ENCODE measurements at regions not wholly inside any gene's neighbourhood (a gene's known extent, or its start where the extent isn't known, plus 50 kb on each side); places are given as distances from the start of the nearest gene placed in this dataset.

DNA sequence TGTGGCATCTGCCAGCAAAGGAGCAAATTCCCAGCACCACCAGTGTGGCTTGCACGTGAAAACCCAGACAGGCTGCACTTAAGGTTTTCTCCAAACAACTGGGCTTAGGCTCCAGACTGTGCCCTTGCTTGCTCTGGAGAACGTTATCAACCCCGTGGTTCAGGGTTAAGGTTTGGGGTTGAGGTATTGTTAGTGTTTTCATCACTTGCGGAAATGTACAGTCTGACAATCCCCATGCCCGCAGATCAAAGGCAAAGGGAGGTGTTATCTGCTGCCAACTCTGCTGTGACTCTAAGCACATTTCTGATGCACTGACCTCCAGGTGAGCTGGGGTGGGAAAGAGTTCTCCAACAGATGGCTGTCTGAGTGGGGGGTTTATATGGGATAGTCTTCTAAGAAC lies 253.5 kb upstream of the NT5C1B start:
- no peak for DNase-seq
- in situ Hi-C loops (cut with HindIII; ENCODE audit: low pct_ligation_motif_present, low pct_unique_long_range_greater_than_20kb, low sequenced_read_pairs), result no loop called here

DNA sequence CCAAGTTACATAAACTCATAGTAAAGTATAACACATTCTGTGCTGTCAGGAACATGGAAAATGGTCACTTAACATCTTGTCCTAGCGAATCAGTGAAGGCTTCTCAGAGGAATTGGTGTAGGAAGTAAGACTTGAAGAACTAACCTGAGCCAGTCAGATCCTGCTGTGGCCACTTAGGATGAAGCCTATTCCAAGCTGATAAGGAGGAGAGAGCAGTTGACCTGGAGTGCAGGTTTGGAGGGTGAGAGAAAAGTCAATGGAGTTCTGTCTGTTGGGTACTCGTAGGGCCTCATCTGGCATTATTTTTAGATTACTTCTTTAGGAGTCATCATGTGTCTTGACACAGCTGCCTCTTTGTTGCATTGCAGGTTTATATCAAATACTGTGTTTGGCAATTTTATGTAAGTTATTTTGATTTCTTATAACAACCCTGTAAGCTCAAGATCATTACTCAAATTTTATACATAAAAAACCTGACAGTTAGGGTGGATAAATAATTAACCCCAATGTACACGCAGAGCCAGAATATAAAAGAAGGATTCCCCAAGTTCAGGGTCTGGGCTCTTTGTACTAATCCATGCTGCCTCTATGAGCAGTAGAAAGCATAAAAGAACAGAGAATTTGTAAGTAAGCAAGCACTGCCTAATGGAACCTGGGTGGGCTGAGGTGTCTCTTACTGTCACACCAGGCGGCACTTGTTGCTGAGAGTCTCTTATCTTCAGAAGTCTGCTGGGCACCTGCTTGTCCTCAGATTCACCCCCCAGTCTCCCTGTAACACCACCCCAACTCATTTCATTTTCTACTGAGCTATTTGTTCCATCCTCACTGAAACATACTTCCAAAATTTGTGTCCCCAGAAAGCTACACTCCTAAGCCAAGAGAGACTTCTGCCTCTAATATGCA lies 252.1 kb upstream of the NT5C1B start:
- no peak for DNase-seq
- in situ Hi-C loops (cut with HindIII; ENCODE audit: low pct_ligation_motif_present, low pct_unique_long_range_greater_than_20kb, low sequenced_read_pairs), result no loop called here

DNA sequence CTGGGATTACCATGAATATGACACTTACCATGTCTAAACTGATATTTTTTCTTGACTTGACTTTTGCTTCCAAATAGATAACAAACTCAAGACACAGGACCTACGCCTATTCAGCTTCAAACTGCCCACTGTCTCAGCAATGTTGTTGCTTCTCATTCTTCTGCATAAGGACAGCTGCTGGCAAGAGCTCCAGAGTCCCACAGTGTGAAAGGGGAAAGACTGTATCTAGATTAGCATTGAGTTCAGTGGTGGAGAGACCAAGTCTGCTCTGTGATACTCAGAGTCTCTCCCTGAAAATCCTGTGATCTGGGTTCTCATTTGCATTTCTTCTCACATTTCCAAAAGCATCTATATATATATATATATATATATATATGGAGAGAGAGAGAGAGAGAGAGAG lies 247.9 kb upstream of the NT5C1B start:
- in situ Hi-C loops (cut with HindIII; ENCODE audit: low pct_ligation_motif_present, low pct_unique_long_range_greater_than_20kb, low sequenced_read_pairs), result no loop called here
- DNase-seq, result no peak

DNA sequence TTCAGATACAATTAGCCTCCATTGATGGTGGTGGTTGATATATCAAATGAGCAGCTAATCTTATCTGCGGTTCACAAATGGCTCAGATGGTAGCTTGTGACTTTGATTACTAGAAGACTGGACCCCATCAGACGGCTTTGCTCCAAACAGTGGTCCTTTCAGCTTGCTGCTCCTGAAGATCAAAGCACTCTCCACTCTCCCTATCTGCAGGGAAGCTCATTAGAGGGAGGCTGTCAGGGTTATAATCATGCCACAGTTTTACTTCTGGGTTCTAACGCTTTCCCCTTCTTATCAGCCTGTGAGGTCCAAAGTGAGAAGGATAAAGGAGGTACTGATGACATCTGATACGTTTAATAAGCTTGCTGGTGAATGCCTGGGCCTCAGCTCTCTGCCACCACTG lies 247.1 kb upstream of the NT5C1B start:
- in situ Hi-C loops (cut with HindIII; ENCODE audit: low pct_ligation_motif_present, low pct_unique_long_range_greater_than_20kb, low sequenced_read_pairs), result no loop called here
- DNase-seq, result no peak

DNA sequence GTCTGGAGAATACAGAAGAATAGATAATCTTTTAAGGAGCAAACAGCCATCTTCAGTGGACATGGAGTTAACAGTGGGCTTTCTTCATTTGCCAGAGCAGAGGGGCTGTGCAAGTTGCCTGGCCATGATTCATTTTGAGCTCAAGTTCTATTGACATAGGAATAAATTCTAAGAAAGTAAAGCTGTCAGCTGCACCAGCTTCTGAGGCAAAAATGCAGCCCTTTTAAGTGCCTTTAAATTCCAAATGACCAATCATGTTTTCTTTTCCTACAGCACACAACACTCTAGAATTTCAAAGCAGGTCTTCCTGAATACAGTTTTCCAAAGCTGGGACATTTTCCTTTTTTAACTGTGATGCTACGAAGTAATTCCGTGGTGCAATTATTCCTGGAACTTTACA lies 246.4 kb upstream of the NT5C1B start:
- in situ Hi-C loops (cut with HindIII; ENCODE audit: low pct_ligation_motif_present, low pct_unique_long_range_greater_than_20kb, low sequenced_read_pairs), result no loop called here

DNA sequence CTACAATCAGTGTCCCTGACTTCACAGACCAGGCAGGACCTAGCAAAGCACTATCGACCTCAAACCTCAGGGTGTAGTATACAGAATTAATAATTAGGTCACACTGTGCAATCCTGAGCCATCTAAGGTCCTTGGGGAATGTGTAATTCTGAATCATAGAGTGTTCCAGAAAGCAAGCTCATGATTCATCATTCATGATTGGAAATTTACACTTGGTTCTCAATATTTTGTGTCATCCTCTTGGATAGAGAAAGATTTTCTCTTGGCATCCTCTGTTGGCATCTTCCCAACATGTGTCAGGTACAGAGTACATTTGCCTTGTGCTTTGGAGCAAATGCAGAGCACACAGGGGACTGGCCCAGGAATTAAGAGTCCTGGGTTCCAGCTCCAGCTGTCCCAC lies 245.0 kb upstream of the NT5C1B start:
- peak; percentile 45 for DNase-seq
- in situ Hi-C loops (cut with HindIII; ENCODE audit: low pct_ligation_motif_present, low pct_unique_long_range_greater_than_20kb, low sequenced_read_pairs), result no loop called here

More for the DNA sequence above, 246.4 kb upstream of the NT5C1B start:
- no peak for DNase-seq

DNA sequence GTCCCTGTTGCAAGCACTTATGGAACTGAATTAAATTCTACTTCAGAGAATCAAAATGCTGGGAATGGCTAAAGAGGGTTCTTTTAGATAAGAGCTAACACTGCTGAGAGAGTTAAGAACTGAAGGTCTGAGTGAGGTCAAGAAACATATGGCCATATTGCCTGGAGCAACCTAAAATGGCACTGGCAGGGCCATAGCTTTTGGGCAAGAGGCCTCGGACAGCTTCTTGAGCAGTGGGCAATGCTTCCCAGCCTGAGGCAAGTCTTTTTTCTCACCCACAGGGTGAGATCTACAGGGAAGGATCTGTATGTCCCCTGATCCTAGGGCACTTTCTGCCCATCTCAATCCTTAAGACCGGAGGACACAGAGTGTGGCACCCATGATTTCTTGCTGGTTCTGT lies 244.6 kb upstream of the NT5C1B start:
- DNase-seq, result no peak
- in situ Hi-C loops (cut with HindIII; ENCODE audit: low pct_ligation_motif_present, low pct_unique_long_range_greater_than_20kb, low sequenced_read_pairs), result no loop called here

DNA sequence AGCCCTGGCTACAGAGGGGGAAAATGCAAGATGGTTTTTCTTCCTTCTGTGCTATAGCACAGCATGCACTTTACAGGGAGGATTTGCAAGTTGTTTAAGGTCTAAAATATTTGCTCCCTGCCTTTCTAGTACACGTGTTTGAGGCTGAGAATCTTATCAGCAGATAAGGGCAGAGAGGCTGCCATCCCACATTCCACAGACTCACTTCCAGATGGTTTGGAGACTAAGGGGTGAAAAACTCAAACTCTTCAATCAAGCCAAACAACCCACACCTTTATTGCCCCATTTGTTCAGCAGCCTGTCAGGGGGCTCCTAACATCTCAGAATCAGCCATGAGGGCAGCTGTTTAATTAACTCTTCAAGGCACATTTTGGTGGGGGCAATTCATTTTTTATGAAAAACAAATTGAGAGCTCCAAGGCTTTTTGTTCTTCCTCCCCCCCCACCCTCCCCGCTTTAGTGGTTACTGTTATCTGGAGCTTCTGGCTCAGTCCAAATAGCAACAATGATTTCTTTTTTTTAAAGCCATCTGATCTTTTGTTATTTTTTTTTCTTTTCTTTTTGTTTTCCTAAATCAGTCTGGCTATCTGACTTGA lies 242.6 kb upstream of the NT5C1B start:
- in situ Hi-C loops (cut with HindIII; ENCODE audit: low pct_ligation_motif_present, low pct_unique_long_range_greater_than_20kb, low sequenced_read_pairs), result no loop called here
- DNase-seq, result no peak

DNA sequence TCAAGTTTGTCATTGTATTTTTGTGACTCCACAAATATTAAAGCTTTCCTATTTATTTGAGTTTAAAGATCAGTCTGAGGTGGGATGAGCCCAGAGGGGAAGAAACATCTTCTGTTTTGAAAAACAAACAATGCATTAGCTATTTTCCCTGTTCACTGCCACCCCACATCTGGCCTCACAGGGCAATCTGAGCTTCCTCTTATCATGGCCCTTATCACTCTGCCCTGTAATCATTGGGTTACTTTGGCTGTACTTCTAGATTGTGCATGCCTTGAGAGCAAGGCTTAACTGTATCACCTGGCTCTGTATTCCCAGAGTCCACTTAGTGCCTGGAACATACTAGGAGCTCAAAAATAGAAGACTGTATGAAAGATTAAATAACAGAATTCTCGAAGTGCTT lies 241.6 kb upstream of the NT5C1B start:
- DNase-seq, result no peak

DNA sequence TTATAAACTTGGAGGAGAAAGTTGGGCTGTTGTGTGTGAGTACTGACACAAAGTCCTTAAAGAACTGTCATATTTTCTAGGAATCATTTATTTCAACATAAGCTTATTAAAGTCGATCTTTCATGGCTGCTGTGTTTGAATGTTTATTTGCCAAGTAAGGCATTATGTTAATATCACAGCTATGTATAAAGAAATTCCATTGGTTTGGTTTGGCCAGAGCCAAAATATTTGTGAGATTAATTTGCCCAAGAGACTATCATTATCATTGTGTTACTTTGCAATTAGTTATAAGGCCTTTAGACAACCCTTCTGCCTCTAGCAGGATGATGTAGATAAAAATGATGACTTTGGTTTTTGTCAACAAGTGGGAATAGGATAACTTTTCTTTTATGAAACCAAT lies 240.6 kb upstream of the NT5C1B start:
- no peak for DNase-seq
- in situ Hi-C loops (cut with HindIII; ENCODE audit: low pct_ligation_motif_present, low pct_unique_long_range_greater_than_20kb, low sequenced_read_pairs), result no loop called here

More for the DNA sequence above, 241.6 kb upstream of the NT5C1B start:
- in situ Hi-C loops (cut with HindIII; ENCODE audit: low pct_ligation_motif_present, low pct_unique_long_range_greater_than_20kb, low sequenced_read_pairs), result no loop called here

DNA sequence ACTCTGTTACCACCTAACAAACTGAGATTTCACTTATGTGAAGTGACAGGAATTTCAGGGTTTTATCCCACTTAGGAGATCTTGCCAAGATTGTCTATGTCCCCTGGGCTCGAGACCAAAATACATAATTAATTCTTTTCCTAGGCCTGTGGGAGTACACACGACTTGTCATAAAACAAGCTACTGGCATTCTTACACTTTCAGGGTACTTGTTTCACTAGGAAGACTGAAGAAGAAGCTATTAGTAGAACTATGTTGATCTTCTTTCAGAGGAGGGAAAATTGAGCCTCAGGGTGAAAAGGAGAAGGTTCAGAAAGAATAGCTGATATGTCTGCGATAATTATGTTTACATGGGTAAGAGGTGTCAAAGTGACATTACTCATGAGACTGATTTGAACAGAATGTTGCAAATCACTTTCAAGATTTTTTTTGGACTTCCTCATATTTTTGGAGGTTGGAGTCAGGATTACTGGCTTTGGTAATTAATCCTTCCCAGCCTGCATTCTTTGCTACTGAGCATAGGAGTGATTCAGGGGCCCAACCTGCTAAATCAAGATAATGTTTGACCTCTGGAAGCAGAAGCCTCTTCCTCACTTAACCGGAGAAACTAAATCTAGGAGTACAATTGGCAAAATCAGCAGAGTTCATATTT lies 240.0 kb upstream of the NT5C1B start:
- peak; percentile 10 for DNase-seq
- in situ Hi-C loops (cut with HindIII; ENCODE audit: low pct_ligation_motif_present, low pct_unique_long_range_greater_than_20kb, low sequenced_read_pairs), result no loop called here

DNA sequence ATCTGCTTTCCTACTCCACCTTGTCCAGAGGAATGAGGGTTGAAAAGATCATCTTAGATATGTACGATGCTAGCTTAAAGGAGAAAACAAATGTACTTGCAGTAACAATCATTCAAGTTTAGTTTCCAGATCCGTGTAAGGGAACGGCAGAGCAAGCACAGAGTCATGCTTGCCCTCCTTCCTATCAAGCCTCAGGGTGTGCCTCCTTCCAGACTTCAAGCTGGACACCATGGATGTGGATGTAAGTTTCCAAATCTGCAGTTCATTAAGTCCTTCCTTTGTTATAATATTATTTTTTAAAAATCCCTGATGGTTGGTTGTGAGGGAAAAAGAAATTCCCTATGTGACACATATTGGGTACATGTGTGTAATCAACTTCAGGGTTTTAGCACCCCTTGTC lies 238.9 kb upstream of the NT5C1B start:
- in situ Hi-C loops (cut with HindIII; ENCODE audit: low pct_ligation_motif_present, low pct_unique_long_range_greater_than_20kb, low sequenced_read_pairs), result no loop called here
- DNase-seq, result no peak

DNA sequence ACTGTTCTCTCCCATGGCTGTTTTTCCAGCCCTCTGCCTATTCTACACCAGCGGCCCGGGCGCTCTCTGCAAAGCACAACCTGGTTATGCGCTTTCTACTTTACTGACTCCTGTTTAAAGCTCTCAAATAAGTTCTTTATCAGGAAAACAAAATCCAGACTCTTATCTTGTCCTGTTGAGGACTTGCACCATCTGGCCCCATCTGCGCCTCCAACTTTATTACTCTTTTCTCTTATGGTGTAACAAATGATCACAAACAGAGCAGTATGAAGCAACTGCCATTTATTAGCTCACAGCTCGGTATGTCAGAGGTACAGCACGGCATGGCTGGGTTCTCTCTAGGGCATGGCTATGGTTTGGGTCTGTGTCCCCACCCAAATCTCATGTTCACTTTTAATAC lies 236.5 kb upstream of the NT5C1B start:
- in situ Hi-C loops (cut with HindIII; ENCODE audit: low pct_ligation_motif_present, low pct_unique_long_range_greater_than_20kb, low sequenced_read_pairs), result no loop called here
- DNase-seq, result no peak

DNA sequence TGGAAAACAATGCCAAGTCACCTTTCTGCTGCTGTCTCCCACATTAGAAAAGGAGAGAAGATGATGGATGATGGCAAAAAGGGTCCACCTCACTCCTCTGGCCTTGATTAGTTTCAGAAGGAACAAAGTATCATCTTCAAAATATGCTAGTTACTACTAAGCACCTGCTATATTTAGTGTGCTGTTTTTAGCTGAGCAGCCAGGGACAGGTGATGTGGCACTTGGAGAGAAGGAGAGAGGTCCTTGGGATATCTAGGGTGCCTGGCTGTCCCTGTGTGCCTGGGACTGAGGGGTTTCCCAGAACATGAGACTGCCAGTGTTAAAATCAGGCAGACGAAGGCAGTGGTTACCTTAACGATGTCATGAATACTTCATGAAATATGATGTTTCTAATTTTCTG lies 235.5 kb upstream of the NT5C1B start:
- in situ Hi-C loops (cut with HindIII; ENCODE audit: low pct_ligation_motif_present, low pct_unique_long_range_greater_than_20kb, low sequenced_read_pairs), result no loop called here

DNA sequence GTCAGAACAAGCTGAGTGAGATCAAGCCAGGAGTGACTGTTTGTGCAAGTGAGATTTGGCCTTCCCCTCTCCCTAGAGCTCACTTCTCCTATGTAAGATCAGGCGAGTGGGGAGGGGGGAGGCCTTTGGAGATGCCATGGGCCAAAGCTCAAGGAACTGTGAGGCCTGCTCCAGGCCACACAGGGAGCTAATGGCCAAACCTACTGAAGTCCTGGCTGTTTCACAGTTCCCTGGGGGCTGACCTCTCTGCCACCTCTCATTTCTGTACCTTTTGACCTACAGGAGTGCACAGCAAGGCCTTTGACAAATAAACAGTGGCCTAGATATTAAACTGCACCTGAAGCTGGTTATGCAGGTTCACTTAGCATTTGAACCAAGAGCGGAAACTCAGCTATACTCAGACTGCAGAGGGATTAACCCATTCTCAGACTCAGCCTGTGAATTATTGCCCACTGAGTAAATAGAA lies 235.0 kb upstream of the NT5C1B start:
- no peak for DNase-seq
- in situ Hi-C loops (cut with HindIII; ENCODE audit: low pct_ligation_motif_present, low pct_unique_long_range_greater_than_20kb, low sequenced_read_pairs), result no loop called here

More for the DNA sequence above, 235.5 kb upstream of the NT5C1B start:
- DNase-seq, result no peak

DNA sequence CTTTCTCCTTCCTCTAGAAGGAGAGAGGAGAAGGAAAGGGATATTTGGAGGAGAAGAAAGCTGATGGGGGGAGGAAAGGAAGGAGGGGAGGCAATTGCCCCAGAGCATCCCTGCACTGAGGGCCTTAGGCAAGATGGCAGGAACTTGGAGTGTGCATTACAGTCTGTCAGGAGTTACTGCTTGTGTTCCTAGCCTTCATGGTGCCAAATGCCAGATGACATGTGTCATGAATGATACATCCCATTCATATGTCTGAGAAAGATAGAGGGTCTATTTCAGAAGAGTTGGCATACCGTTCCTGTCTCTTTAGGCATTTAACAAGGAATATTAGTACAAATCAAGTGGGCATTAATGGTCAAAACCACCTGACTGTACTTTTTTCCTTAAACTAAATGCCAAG lies 232.1 kb upstream of the NT5C1B start:
- in situ Hi-C loops (cut with HindIII; ENCODE audit: low pct_ligation_motif_present, low pct_unique_long_range_greater_than_20kb, low sequenced_read_pairs), result no loop called here
- no peak for DNase-seq

DNA sequence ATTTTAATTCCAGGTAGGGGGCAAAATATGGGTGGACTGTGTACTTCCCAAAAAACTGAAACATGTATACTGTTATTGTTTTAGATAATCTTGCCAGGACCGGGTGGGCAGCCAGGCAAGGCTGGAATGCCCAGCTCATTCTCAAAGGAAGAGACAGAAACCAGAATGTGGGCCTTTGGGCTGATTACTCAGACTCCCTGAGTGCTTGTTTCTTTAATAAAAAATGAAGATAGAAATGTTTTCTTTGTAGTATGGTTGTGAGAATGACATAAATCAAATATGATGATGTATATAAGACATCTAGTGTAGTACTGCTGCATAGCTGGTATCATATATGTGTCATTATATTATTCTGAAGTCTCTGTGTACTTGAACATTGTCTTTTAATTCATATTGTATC lies 231.6 kb upstream of the NT5C1B start:
- in situ Hi-C loops (cut with HindIII; ENCODE audit: low pct_ligation_motif_present, low pct_unique_long_range_greater_than_20kb, low sequenced_read_pairs), result no loop called here
- DNase-seq, result no peak

DNA sequence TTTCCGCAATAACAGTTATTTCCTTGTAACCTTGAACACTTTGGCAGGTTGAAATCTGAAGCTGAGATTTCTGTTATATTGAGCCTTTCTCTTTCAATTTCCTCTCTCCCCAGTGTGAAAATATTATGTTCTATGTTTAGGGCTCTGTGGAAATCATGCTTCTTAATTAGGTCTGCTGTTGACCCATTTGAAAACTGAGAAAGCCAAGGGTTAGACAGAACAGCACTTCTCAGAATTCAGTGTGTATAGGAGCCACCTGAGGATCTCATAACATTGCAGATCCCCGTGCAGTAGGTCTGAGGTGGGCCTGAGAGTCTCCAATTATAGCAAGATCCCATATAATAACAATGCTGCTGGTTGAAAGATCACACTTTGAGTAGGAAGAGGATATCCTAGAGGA lies 230.2 kb upstream of the NT5C1B start:
- DNase-seq, result no peak
- in situ Hi-C loops (cut with HindIII; ENCODE audit: low pct_ligation_motif_present, low pct_unique_long_range_greater_than_20kb, low sequenced_read_pairs), result no loop called here

DNA sequence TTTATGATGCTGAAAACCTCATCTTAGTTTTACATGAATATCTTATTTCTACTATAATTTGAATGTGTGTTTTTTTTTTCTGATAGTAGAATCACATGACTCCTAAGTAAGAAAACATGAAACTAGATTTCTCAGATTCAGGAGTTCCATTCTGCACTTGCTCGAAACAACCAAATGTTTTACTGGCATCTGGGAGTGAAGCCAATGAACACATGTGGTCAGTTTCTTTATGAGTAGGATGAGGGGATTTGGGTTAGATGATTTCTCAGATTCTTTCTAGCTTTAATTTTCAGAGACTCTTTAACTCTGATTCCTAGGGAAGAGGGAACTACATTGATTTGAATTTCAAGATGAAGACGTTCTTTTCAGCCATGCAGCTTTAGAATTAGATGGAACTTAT lies 225.0 kb upstream of the NT5C1B start:
- in situ Hi-C loops (cut with HindIII; ENCODE audit: low pct_ligation_motif_present, low pct_unique_long_range_greater_than_20kb, low sequenced_read_pairs), result no loop called here
- DNase-seq, result no peak

DNA sequence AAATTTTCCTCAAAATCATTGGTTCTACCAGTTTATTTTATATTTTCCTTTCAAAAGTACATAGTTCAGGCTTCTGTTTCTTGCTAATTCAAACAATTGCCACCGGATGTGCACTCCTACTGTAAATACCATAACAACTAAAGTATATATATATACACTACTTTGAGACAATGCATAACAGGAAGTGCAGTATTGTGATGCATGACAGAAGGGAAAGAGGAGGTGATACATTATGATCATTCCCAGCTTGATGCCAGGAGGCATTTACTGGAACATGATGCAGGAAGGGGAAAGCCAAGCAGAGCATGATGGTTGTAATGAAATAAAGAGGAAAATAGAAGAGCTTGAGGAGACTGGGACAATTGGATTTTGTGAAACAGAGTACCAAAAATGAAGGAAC lies 215.2 kb upstream of the NT5C1B start:
- no peak for DNase-seq
- in situ Hi-C loops (cut with HindIII; ENCODE audit: low pct_ligation_motif_present, low pct_unique_long_range_greater_than_20kb, low sequenced_read_pairs), result no loop called here
